Sigmoid colon (tissue), 4 donors: ENCODE measurements at regions not wholly inside any gene's neighbourhood (a gene's known extent, or its start where the extent isn't known, plus 50 kb on each side); places are given as distances from the start of the nearest gene placed in this dataset.

Source experiments
- EP300 ChIP-seq, 4 donors: sonication (generic); formaldehyde crosslinking; IDR thresholded peaks; one replicate each; pipeline ENCODE4 v1.6.1; 2017; ENCODE audit warnings: antibody characterized with exemption in 4 of 4
- POLR2A ChIP-seq, 2 donors: fragments of 450-650 bp; IDR thresholded peaks; one replicate each; pipeline ENCODE4 v1.6.1; 2016; ENCODE audit warnings: antibody characterized with exemption in 2 of 2, mild to moderate bottlenecking in 2 of 2, moderate library complexity in 2 of 2
- TF ChIP-seq, protein P1 (sequence below), 4 experiments: fragments of 450-650 bp in 3 of 4; fragments of 200-600 bp in 1 of 4; IDR thresholded peaks; one replicate each; pipeline ENCODE4 v1.5.1; 2016 to 2019; ENCODE audit warnings: antibody characterized with exemption in 4 of 4, mild to moderate bottlenecking in 3 of 4, moderate library complexity in 2 of 4

DNA sequence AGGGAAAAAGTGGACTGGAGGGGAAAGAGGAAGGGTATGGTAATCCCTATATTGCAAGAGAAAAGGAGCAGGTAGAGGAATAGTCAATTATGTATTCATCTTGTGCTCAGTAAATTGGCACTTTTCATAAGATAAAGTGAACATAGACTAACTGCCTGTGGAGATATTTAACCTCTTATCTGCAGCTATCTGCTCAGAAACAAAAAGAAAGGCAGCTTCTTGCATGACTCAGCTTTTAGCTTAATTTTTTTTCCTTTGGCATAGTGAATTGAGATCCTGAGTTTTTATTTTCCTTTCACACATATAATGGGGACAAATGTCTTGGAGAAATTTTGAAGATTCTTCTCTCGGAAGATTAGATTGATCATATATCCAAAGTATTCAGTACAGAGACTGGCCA is 127.6 kb upstream of the F3 start:
- TF ChIP-seq, protein P1, sequence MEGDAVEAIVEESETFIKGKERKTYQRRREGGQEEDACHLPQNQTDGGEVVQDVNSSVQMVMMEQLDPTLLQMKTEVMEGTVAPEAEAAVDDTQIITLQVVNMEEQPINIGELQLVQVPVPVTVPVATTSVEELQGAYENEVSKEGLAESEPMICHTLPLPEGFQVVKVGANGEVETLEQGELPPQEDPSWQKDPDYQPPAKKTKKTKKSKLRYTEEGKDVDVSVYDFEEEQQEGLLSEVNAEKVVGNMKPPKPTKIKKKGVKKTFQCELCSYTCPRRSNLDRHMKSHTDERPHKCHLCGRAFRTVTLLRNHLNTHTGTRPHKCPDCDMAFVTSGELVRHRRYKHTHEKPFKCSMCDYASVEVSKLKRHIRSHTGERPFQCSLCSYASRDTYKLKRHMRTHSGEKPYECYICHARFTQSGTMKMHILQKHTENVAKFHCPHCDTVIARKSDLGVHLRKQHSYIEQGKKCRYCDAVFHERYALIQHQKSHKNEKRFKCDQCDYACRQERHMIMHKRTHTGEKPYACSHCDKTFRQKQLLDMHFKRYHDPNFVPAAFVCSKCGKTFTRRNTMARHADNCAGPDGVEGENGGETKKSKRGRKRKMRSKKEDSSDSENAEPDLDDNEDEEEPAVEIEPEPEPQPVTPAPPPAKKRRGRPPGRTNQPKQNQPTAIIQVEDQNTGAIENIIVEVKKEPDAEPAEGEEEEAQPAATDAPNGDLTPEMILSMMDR (IDR thresholded peaks at IDR 0.05): no peak
- no peak for TF ChIP-seq EP300 (IDR thresholded peaks at IDR 0.05)
- no peak for TF ChIP-seq POLR2A (IDR thresholded peaks at IDR 0.05)
